Activated CD4-positive, alpha-beta T cell treated with anti-CD3 and anti-CD28 coated beads for 36 hours (primary cell): ENCODE measurements at regions not wholly inside any gene's neighbourhood (a gene's known extent, or its start where the extent isn't known, plus 50 kb on each side); places are given as distances from the start of the nearest gene placed in this dataset.

ENCODE experiments used
- ATAC-seq: fragments of 200-7000 bp; cut with Tn5 transposase; one replicate; pipeline ENCODE4 v1.10.0; 2021; ENCODE audit warnings: mild to moderate bottlenecking, moderate library complexity
- CTCF ChIA-PET: fragments of 350-600 bp; sonication (Branson Sonifier 250); formaldehyde crosslinking; loops from one replicate; lab custom pipeline; 2021; ENCODE audit warnings: antibody characterized with exemption; lab: Charles Lee
- POLR2A ChIA-PET: fragments of 350-600 bp; sonication (Branson Sonifier 250); formaldehyde crosslinking; loops from one replicate; lab custom pipeline; 2021; ENCODE audit warnings: antibody characterized with exemption, inconsistent platforms; lab: Charles Lee
- DNase-seq: peaks from one replicate; pipeline ENCODE4 v3.0.0-alpha.2; 2020
- H3K27ac Mint-ChIP-seq: one replicate; pipeline ENCODE4 v1.8.0; 2021; ENCODE audit warnings: mixed read lengths
- H3K27me3 Mint-ChIP-seq: one replicate; pipeline ENCODE4 v1.8.0; 2021; ENCODE audit warnings: mixed read lengths
- H3K36me3 Mint-ChIP-seq: one replicate; pipeline ENCODE4 v1.8.0; 2021; ENCODE audit warnings: low read depth, mixed read lengths
- H3K4me1 Mint-ChIP-seq: one replicate; pipeline ENCODE4 v1.8.0; 2021; ENCODE audit warnings: mixed read lengths
- H3K4me3 Mint-ChIP-seq: one replicate; pipeline ENCODE4 v1.8.0; 2021; ENCODE audit warnings: mild to moderate bottlenecking, moderate library complexity, mixed read lengths
- H3K9me3 Mint-ChIP-seq: one replicate; pipeline ENCODE4 v1.8.0; 2021; ENCODE audit warnings: low read depth, mixed read lengths
- intact Hi-C, 2 experiments: fragments of 100-400 bp; cut with DNase I in 1 of 2; cut with micrococcal nuclease in 1 of 2; formaldehyde crosslinking; loops; one replicate each; pipeline versions ENCODE4 v1.14.2 to v1.15.1; 2022 to 2024; cut with DNase I, micrococcal nuclease

- no peak overlapping the region for H3K27ac Mint-ChIP-seq
- H3K4me3 Mint-ChIP-seq = no peak overlapping the region
- H3K36me3 Mint-ChIP-seq = no peaks in the 10 kb centered on the region
- H3K27me3 Mint-ChIP-seq = peaks cover 21% of the 10 kb centered on the region
- no peaks in the 10 kb centered on the region for H3K9me3 Mint-ChIP-seq
- DNase-seq (no peak), ATAC-seq (no peak)
- intact Hi-C loops = no loop called here
- POLR2A ChIA-PET = no interaction called here
- CTCF ChIA-PET = no interaction called here
- H3K4me1 Mint-ChIP-seq = no peaks in the 10 kb centered on the region
Observed at GRCh38 chr11:134542401-134543165, 130.5 kb upstream of the B3GAT1 start.

GRCh38 chr11:134541951-134542350, 129.9 kb upstream of the B3GAT1 start:
- CTCF ChIA-PET = no interaction called here
- POLR2A ChIA-PET = no interaction called here
- Mint-ChIP-seq H3K9me3 (no peaks in the 10 kb centered on the region), H3K27ac (no peak overlapping the region), H3K4me3 (no peak overlapping the region), H3K36me3 (no peaks in the 10 kb centered on the region), H3K27me3 (peaks cover 24% of the 10 kb centered on the region), H3K4me1 (no peaks in the 10 kb centered on the region)
- no peak for DNase-seq
- intact Hi-C loops = no loop called here
- ATAC-seq = no peak

GRCh38 chr11:134541355-134541754, 129.3 kb upstream of the B3GAT1 start:
- Mint-ChIP-seq H3K27me3 (peaks cover 23% of the 10 kb centered on the region), H3K4me3 (no peak overlapping the region), H3K9me3 (no peaks in the 10 kb centered on the region), H3K36me3 (no peaks in the 10 kb centered on the region), H3K4me1 (no peaks in the 10 kb centered on the region), H3K27ac (no peak overlapping the region)
- POLR2A ChIA-PET = no interaction called here
- intact Hi-C loops = no loop called here
- CTCF ChIA-PET = no interaction called here
- no peak for DNase-seq
- ATAC-seq = no peak

GRCh38 chr11:134539285-134539684, 127.2 kb upstream of the B3GAT1 start:
- intact Hi-C loops = no loop called here
- Mint-ChIP-seq H3K27me3 (peaks cover 19% of the 10 kb centered on the region), H3K36me3 (no peaks in the 10 kb centered on the region), H3K4me1 (no peaks in the 10 kb centered on the region), H3K4me3 (no peak overlapping the region), H3K27ac (no peak overlapping the region), H3K9me3 (no peaks in the 10 kb centered on the region)
- CTCF ChIA-PET = no interaction called here
- POLR2A ChIA-PET = no interaction called here
- no peak for ATAC-seq
- no peak for DNase-seq

GRCh38 chr11:134538742-134539141, 126.7 kb upstream of the B3GAT1 start:
- Mint-ChIP-seq H3K36me3 (no peaks in the 10 kb centered on the region), H3K27me3 (peaks cover 18% of the 10 kb centered on the region), H3K4me3 (no peak overlapping the region), H3K4me1 (no peaks in the 10 kb centered on the region), H3K27ac (no peak overlapping the region), H3K9me3 (no peaks in the 10 kb centered on the region)
- no peak for ATAC-seq
- ChIA-PET CTCF (no interaction called here), POLR2A (no interaction called here)
- intact Hi-C loops = no loop called here
- DNase-seq = no peak

- ATAC-seq (no peak), DNase-seq (no peak)
- Mint-ChIP-seq H3K27ac (no peak overlapping the region), H3K27me3 (peaks cover 18% of the 10 kb centered on the region), H3K9me3 (no peaks in the 10 kb centered on the region), H3K4me3 (no peak overlapping the region), H3K4me1 (no peaks in the 10 kb centered on the region), H3K36me3 (no peaks in the 10 kb centered on the region)
- ChIA-PET CTCF (interaction anchor here (1.1 kb wide), 1 partner anchor 14 kb away, joined by 3 read pairs; no protein-coding TSS in a partner anchor), POLR2A (no interaction called here)
- intact Hi-C loops = no loop called here
Observed at GRCh38 chr11:134537941-134538340, 125.9 kb upstream of the B3GAT1 start.

- ATAC-seq (no peak), DNase-seq (no peak)
- CTCF ChIA-PET = interaction anchor here (0.5 to 1.1 kb wide), 3 partner anchors 13 to 489 kb away, joined by 3 read pairs; no protein-coding TSS in a partner anchor
- intact Hi-C loops = no loop called here
- peaks cover 18% of the 10 kb centered on the region for H3K27me3 Mint-ChIP-seq
- no peak overlapping the region for H3K4me3 Mint-ChIP-seq
- POLR2A ChIA-PET = no interaction called here
- no peak overlapping the region for H3K27ac Mint-ChIP-seq
- no peaks in the 10 kb centered on the region for H3K4me1 Mint-ChIP-seq
- H3K36me3 Mint-ChIP-seq = no peaks in the 10 kb centered on the region
- no peaks in the 10 kb centered on the region for H3K9me3 Mint-ChIP-seq
Observed at GRCh38 chr11:134537296-134537695, 125.3 kb upstream of the B3GAT1 start.

GRCh38 chr11:134536677-134537076, 124.6 kb upstream of the B3GAT1 start:
- DNase-seq = no peak
- POLR2A ChIA-PET = no interaction called here
- intact Hi-C loops = no loop called here
- H3K4me1 Mint-ChIP-seq = no peaks in the 10 kb centered on the region
- CTCF ChIA-PET = interaction anchor here (0.5 to 1.1 kb wide), 3 partner anchors 12 to 489 kb away, joined by 3 read pairs; no protein-coding TSS in a partner anchor
- no peak overlapping the region for H3K27ac Mint-ChIP-seq
- H3K9me3 Mint-ChIP-seq = no peaks in the 10 kb centered on the region
- no peak overlapping the region for H3K4me3 Mint-ChIP-seq
- no peak for ATAC-seq
- H3K36me3 Mint-ChIP-seq = no peaks in the 10 kb centered on the region
- H3K27me3 Mint-ChIP-seq = peaks cover 18% of the 10 kb centered on the region

- peaks cover 18% of the 10 kb centered on the region for H3K27me3 Mint-ChIP-seq
- CTCF ChIA-PET = no interaction called here
- intact Hi-C loops = no loop called here
- ATAC-seq (no peak), DNase-seq (no peak)
- H3K9me3 Mint-ChIP-seq = no peaks in the 10 kb centered on the region
- H3K27ac Mint-ChIP-seq = no peak overlapping the region
- no peaks in the 10 kb centered on the region for H3K4me1 Mint-ChIP-seq
- POLR2A ChIA-PET = no interaction called here
- no peaks in the 10 kb centered on the region for H3K36me3 Mint-ChIP-seq
- no peak overlapping the region for H3K4me3 Mint-ChIP-seq
Observed at GRCh38 chr11:134536219-134536618, 124.2 kb upstream of the B3GAT1 start.

GRCh38 chr11:134535029-134536025, 123.3 kb upstream of the B3GAT1 start:
- no peak overlapping the region for H3K4me3 Mint-ChIP-seq
- no peaks in the 10 kb centered on the region for H3K9me3 Mint-ChIP-seq
- H3K27ac Mint-ChIP-seq = no peak overlapping the region
- peaks cover 18% of the 10 kb centered on the region for H3K27me3 Mint-ChIP-seq
- no peaks in the 10 kb centered on the region for H3K36me3 Mint-ChIP-seq
- no peaks in the 10 kb centered on the region for H3K4me1 Mint-ChIP-seq
- intact Hi-C loops = no loop called here
- ATAC-seq (no peak), DNase-seq (no peak)
- CTCF ChIA-PET = interaction anchor here (0.6 kb wide), 1 partner anchor 331 kb away, joined by 3 read pairs; no protein-coding TSS in a partner anchor
- POLR2A ChIA-PET = no interaction called here

GRCh38 chr11:134533511-134533910, 121.5 kb upstream of the B3GAT1 start:
- H3K27ac Mint-ChIP-seq = no peak overlapping the region
- H3K9me3 Mint-ChIP-seq = no peaks in the 10 kb centered on the region

More at GRCh38 chr11:134533511-134533910, 121.5 kb upstream of the B3GAT1 start:
- ChIA-PET POLR2A (no interaction called here), CTCF (no interaction called here)
- Mint-ChIP-seq H3K36me3 (no peaks in the 10 kb centered on the region), H3K4me3 (no peak overlapping the region), H3K27me3 (peaks cover 12% of the 10 kb centered on the region), H3K4me1 (no peaks in the 10 kb centered on the region)
- no peak for ATAC-seq
- no peak for DNase-seq
- intact Hi-C loops = no loop called here
